ENCODE measurements at regions not wholly inside any gene's neighbourhood (a gene's known extent, or its start where the extent isn't known, plus 50 kb on each side); places are given as distances from the start of the nearest gene placed in this dataset.

DNA sequence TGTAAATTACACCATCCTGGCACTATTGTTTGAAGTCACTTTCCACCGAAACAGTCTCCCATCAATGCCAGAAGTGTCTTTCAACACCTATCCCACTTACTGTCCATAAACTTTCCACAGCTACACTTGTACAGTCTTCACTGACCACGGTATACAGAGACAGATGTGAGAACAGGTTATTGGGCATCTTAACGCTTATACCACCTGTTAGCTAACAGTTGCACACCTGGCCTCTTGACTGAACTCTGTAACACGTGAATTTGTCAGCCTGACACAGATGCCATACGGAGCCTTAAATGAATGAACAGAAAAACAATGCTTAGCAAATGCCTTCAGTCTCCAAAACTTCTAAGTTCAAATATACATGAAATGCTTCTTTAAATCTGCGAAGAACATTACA, 440.5 kb downstream of the SHQ1 start:
- Histone ChIP-seq H3K9me3 (replicated peaks; ENCODE audit: control insufficient read depth, insufficient read depth, low read length) (no peaks in the 10 kb centered on the region), H4K20me1 (replicated peaks; ENCODE audit: control insufficient read depth, extremely low read depth, insufficient read depth, low read length) (peaks cover 26% of the 10 kb centered on the region), H3K27me3 (ENCODE audit: control insufficient read depth in 2 of 2, insufficient read depth in 2 of 2, low read length in 2 of 2) (no peaks in the 10 kb centered on the region), H3K4me3 (replicated peaks in 1 of 3; ENCODE audit: insufficient read depth in 1 of 3, low read depth in 1 of 3, low read length in 3 of 3) (no peak overlapping the region), H3K36me3 (ENCODE audit: control insufficient read depth in 2 of 2, extremely low read depth in 1 of 2, insufficient read depth in 2 of 2, low read length in 2 of 2) (no peaks in the 10 kb centered on the region), H3K4me2 (ENCODE audit: insufficient read depth, low read length) (no peak overlapping the region), H3K9ac (replicated peaks; ENCODE audit: extremely low read depth, insufficient read depth, low read length) (no peak overlapping the region), H3K9me1 (replicated peaks; ENCODE audit: control insufficient read depth, extremely low read depth, insufficient read depth, low read length) (no peaks in the 10 kb centered on the region), H3K27ac (ENCODE audit: insufficient read depth, low read depth, low read length) (no peak overlapping the region), H3K79me2 (ENCODE audit: control insufficient read depth, insufficient read depth, low read length) (peaks cover 48% of the 10 kb centered on the region), H2AFZ (ENCODE audit: low read depth, low read length) (no peak overlapping the region), H3K4me1 (ENCODE audit: control insufficient read depth, extremely low read depth, insufficient read depth, low read length) (peaks cover under 1% of the 10 kb centered on the region)
- no TSS peak for BruUV-seq (replicated peaks)
- ChIA-PET CTCF (interaction anchor here (1.3 kb wide), 1 partner anchor 39 kb away, joined by 4 read pairs; the partner anchor contains the start of gene RYBP), POLR2A (no interaction called here)
- no peak for TF ChIP-seq MYC (IDR thresholded peaks at IDR 0.05; ENCODE audit: low read depth, low read length)
- TF ChIP-seq JUN (IDR thresholded peaks at IDR 0.05; ENCODE audit: borderline replicate concordance, insufficient read depth, insufficient read length, low read depth), result no peak
- TF ChIP-seq GATA2 (IDR thresholded peaks at IDR 0.05; ENCODE audit: insufficient read depth, insufficient read length, low read depth, low read length), result no peak
- no peak for TF ChIP-seq POLR2A (IDR thresholded peaks at IDR 0.05; ENCODE audit: low read depth, low read length)
- TF ChIP-seq FOS (IDR thresholded peaks at IDR 0.05; ENCODE audit: borderline replicate concordance, insufficient read depth, low read length), result no peak
- no peak for TF ChIP-seq EZH2 (IDR thresholded peaks at IDR 0.05; ENCODE audit: borderline replicate concordance, low read depth, low read length, severe bottlenecking)
- TF ChIP-seq MAX (IDR thresholded peaks at IDR 0.05; ENCODE audit: insufficient read depth, insufficient read length), result no peak
- no peak for TF ChIP-seq CTCF (IDR thresholded peaks at IDR 0.05; ENCODE audit: extremely low read depth in 1 of 2, insufficient read depth in 1 of 2, low read depth in 1 of 2, low read length in 2 of 2)
- no peak for TF ChIP-seq POLR2AphosphoS5 (IDR thresholded peaks at IDR 0.05; ENCODE audit: insufficient read depth, low read depth, low read length)
- intact Hi-C loops (cut with micrococcal nuclease), result no loop called here
- DNase-seq (ENCODE audit: low read depth, low spot score), result no peak
- dilution Hi-C loops (cut with MboI; ENCODE audit: extremely low pct_ligation_motif_present, low sequenced_read_pairs), result no loop called here
- FAIRE-seq, result no peak

Measured in endothelial cell of umbilical vein (primary cell).